PC-9 (cell line): ENCODE measurements at regions not wholly inside any gene's neighbourhood (a gene's known extent, or its start where the extent isn't known, plus 50 kb on each side); places are given as distances from the start of the nearest gene placed in this dataset.

Source experiments
- EZH2 ChIP-seq: fragments of 200-600 bp; sonication (generic); IDR thresholded peaks from 2 replicates; pipeline ENCODE4 v1.8.0; 2017; ENCODE audit warnings: antibody characterized with exemption, low read depth
- TF ChIP-seq, protein P1 (sequence below): fragments of 200-600 bp; sonication (generic); conservative IDR thresholded peaks from 2 replicates; pipeline ENCODE4 v1.6.1; 2017; ENCODE audit warnings: mixed run types, antibody characterized with exemption, mild to moderate bottlenecking, moderate library complexity

- TF ChIP-seq, protein P1, sequence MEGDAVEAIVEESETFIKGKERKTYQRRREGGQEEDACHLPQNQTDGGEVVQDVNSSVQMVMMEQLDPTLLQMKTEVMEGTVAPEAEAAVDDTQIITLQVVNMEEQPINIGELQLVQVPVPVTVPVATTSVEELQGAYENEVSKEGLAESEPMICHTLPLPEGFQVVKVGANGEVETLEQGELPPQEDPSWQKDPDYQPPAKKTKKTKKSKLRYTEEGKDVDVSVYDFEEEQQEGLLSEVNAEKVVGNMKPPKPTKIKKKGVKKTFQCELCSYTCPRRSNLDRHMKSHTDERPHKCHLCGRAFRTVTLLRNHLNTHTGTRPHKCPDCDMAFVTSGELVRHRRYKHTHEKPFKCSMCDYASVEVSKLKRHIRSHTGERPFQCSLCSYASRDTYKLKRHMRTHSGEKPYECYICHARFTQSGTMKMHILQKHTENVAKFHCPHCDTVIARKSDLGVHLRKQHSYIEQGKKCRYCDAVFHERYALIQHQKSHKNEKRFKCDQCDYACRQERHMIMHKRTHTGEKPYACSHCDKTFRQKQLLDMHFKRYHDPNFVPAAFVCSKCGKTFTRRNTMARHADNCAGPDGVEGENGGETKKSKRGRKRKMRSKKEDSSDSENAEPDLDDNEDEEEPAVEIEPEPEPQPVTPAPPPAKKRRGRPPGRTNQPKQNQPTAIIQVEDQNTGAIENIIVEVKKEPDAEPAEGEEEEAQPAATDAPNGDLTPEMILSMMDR, result no peak
- TF ChIP-seq EZH2, result no peak
Observed at GRCh38 chr5:19196631-19197030, 791.4 kb downstream of the CDH18 start.
